ENCODE measurements at regions not wholly inside any gene's neighbourhood (a gene's known extent, or its start where the extent isn't known, plus 50 kb on each side); places are given as distances from the start of the nearest gene placed in this dataset.

- Mint-ChIP-seq H3K36me3 (ENCODE audit: low read depth) (no peaks in the 10 kb centered on the region), H3K4me1 (ENCODE audit: low read depth) (no peaks in the 10 kb centered on the region), H3K4me3 (no peak overlapping the region), H3K27me3 (ENCODE audit: insufficient read depth) (peaks cover 1% of the 10 kb centered on the region; the same call in 1 of the 2 replicates), H3K9me3 (peaks cover 28% of the 10 kb centered on the region), H3K27ac (no peak overlapping the region)
- DNase-seq = no peak
- TF ChIP-seq CTCF (IDR thresholded peaks at IDR 0.05) = no peak
Observed at GRCh38 chr20:39318911-39319310, 356.8 kb downstream of the DHX35 start.

GRCh38 chr20:39312676-39313075 is 350.5 kb downstream of the DHX35 start:
- Mint-ChIP-seq H3K4me3 (no peak overlapping the region), H3K9me3 (peaks cover 34% of the 10 kb centered on the region), H3K36me3 (ENCODE audit: low read depth) (peaks cover 5% of the 10 kb centered on the region; the same call in 1 of the 2 replicates), H3K4me1 (ENCODE audit: low read depth) (no peaks in the 10 kb centered on the region), H3K27me3 (ENCODE audit: insufficient read depth) (no peaks in the 10 kb centered on the region), H3K27ac (no peak overlapping the region)
- DNase-seq = no peak
- TF ChIP-seq CTCF (IDR thresholded peaks at IDR 0.05) = no peak

GRCh38 chr20:39311851-39312506 is 349.8 kb downstream of the DHX35 start:
- Mint-ChIP-seq H3K4me1 (ENCODE audit: low read depth) (no peaks in the 10 kb centered on the region), H3K27ac (no peak overlapping the region), H3K9me3 (peaks cover 35% of the 10 kb centered on the region), H3K36me3 (ENCODE audit: low read depth) (peaks cover 5% of the 10 kb centered on the region; the same call in 1 of the 2 replicates), H3K27me3 (ENCODE audit: insufficient read depth) (no peaks in the 10 kb centered on the region), H3K4me3 (no peak overlapping the region)
- no peak for DNase-seq
- TF ChIP-seq CTCF (IDR thresholded peaks at IDR 0.05) = no peak

GRCh38 chr20:39310363-39310995 is 348.3 kb downstream of the DHX35 start:
- TF ChIP-seq CTCF (IDR thresholded peaks at IDR 0.05) = no peak
- Mint-ChIP-seq H3K27ac (no peak overlapping the region), H3K9me3 (peaks cover 34% of the 10 kb centered on the region), H3K4me3 (no peak overlapping the region), H3K4me1 (ENCODE audit: low read depth) (no peaks in the 10 kb centered on the region), H3K36me3 (ENCODE audit: low read depth) (peaks cover 5% of the 10 kb centered on the region; the same call in 1 of the 2 replicates), H3K27me3 (ENCODE audit: insufficient read depth) (no peaks in the 10 kb centered on the region)
- DNase-seq = no peak

GRCh38 chr20:39309458-39309857 is 347.3 kb downstream of the DHX35 start:
- no peaks in the 10 kb centered on the region for H3K4me1 Mint-ChIP-seq (ENCODE audit: low read depth)
- DNase-seq = no peak
- H3K4me3 Mint-ChIP-seq = no peak overlapping the region
- no peaks in the 10 kb centered on the region for H3K27me3 Mint-ChIP-seq (ENCODE audit: insufficient read depth)
- no peak for TF ChIP-seq CTCF (IDR thresholded peaks at IDR 0.05)
- H3K27ac Mint-ChIP-seq = no peak overlapping the region
- peaks cover 35% of the 10 kb centered on the region for H3K9me3 Mint-ChIP-seq
- H3K36me3 Mint-ChIP-seq (ENCODE audit: low read depth) = peaks cover 5% of the 10 kb centered on the region; the same call in 1 of the 2 replicates
